A673 (cell line): ENCODE measurements at regions not wholly inside any gene's neighbourhood (a gene's known extent, or its start where the extent isn't known, plus 50 kb on each side); places are given as distances from the start of the nearest gene placed in this dataset.

Source experiments
- BruUV-seq: library from RNA; stranded (reverse); fragments of 400-500 nt; replicated peaks from 2 replicates; lab custom pipeline; 2021; lab: Mats Ljungman, UMichigan
- CTCF ChIA-PET: fragments of 300-600 bp; sonication (Branson Sonifier 250); formaldehyde crosslinking; loops from one replicate; lab custom pipeline; 2022; ENCODE audit warnings: antibody characterized with exemption; lab: Charles Lee
- POLR2A ChIA-PET: fragments of 300-600 bp; sonication (Branson Sonifier 250); formaldehyde crosslinking; loops from one replicate; lab custom pipeline; 2022; ENCODE audit warnings: antibody characterized with exemption; ENCODE audit not compliant: low non-redundant PET; lab: Charles Lee
- DNase-seq: peaks from one replicate; pipeline ENCODE4 v3.0.0-alpha.2; 2015; ENCODE audit warnings: low spot score
- H3K27ac ChIP-seq: fragments of 200-600 bp; sonication (generic); 2 replicates; pipeline ENCODE4 v1.5.1; 2016; ENCODE audit warnings: mixed run types, low read depth, mild to moderate bottlenecking, mixed read lengths, antibody characterized with exemption, low read length; ENCODE audit not compliant: poor library complexity, severe bottlenecking
- H3K27me3 ChIP-seq: fragments of 200-600 bp; sonication (generic); replicated peaks from 2 replicates; pipeline ENCODE4 v1.6.1; 2017; ENCODE audit warnings: mixed run types, low read depth, mild to moderate bottlenecking, mixed read lengths, antibody characterized with exemption, low read length; ENCODE audit not compliant: insufficient read depth, poor library complexity
- H3K36me3 ChIP-seq: fragments of 200-600 bp; sonication (generic); 2 replicates; pipeline ENCODE4 v1.6.1; 2016; ENCODE audit warnings: mixed run types, mild to moderate bottlenecking, mixed read lengths, antibody characterized with exemption, low read length; ENCODE audit not compliant: insufficient read depth, poor library complexity, severe bottlenecking
- H3K4me1 ChIP-seq: fragments of 200-600 bp; sonication (generic); 2 replicates; pipeline ENCODE4 v1.6.1; 2017; ENCODE audit warnings: mixed run types, mild to moderate bottlenecking, mixed read lengths, antibody characterized with exemption, low read length; ENCODE audit not compliant: insufficient read depth, poor library complexity, severe bottlenecking
- H3K4me3 ChIP-seq: fragments of 200-600 bp; sonication (generic); 2 replicates; pipeline ENCODE4 v1.5.1; 2016; ENCODE audit warnings: low read depth, mixed run types, mild to moderate bottlenecking, mixed read lengths, low read length; ENCODE audit not compliant: poor library complexity, severe bottlenecking
- H3K9me3 ChIP-seq: fragments of 200-600 bp; sonication (generic); 2 replicates; pipeline ENCODE4 v1.6.1; 2016; ENCODE audit warnings: mixed run types, low read depth, mild to moderate bottlenecking, mixed read lengths, antibody characterized with exemption, low read length; ENCODE audit not compliant: poor library complexity, severe bottlenecking
- EZH2 ChIP-seq: fragments of 200-600 bp; sonication (generic); IDR thresholded peaks from 2 replicates; pipeline ENCODE4 v1.6.1; 2017; ENCODE audit warnings: borderline replicate concordance, low read depth, mild to moderate bottlenecking, mixed read lengths, antibody characterized with exemption, low read length; ENCODE audit not compliant: poor library complexity, severe bottlenecking
- intact Hi-C: fragments of 100-400 bp; cut with micrococcal nuclease; formaldehyde crosslinking; loops from one replicate; pipeline ENCODE4 v1.10.0; 2022; ENCODE audit not compliant: unreplicated experiment
- TF ChIP-seq, protein P1 (sequence below): fragments of 300-800, 200-600 bp; sonication (generic); conservative IDR thresholded peaks from 2 replicates; pipeline ENCODE4 v1.5.1; 2017; ENCODE audit warnings: low read depth, mild to moderate bottlenecking, antibody characterized with exemption, low read length, moderate library complexity, mixed read lengths

- H3K9me3 ChIP-seq: no peaks in the 10 kb centered on the region
- ChIA-PET CTCF (no interaction called here), POLR2A (no interaction called here)
- H3K27ac ChIP-seq: no peak overlapping the region
- intact Hi-C loops: no loop called here
- TF ChIP-seq EZH2: no peak
- TF ChIP-seq, protein P1, sequence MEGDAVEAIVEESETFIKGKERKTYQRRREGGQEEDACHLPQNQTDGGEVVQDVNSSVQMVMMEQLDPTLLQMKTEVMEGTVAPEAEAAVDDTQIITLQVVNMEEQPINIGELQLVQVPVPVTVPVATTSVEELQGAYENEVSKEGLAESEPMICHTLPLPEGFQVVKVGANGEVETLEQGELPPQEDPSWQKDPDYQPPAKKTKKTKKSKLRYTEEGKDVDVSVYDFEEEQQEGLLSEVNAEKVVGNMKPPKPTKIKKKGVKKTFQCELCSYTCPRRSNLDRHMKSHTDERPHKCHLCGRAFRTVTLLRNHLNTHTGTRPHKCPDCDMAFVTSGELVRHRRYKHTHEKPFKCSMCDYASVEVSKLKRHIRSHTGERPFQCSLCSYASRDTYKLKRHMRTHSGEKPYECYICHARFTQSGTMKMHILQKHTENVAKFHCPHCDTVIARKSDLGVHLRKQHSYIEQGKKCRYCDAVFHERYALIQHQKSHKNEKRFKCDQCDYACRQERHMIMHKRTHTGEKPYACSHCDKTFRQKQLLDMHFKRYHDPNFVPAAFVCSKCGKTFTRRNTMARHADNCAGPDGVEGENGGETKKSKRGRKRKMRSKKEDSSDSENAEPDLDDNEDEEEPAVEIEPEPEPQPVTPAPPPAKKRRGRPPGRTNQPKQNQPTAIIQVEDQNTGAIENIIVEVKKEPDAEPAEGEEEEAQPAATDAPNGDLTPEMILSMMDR: no peak
- no peaks in the 10 kb centered on the region for H3K36me3 ChIP-seq
- BruUV-seq: no TSS peak
- no peak for DNase-seq
- H3K4me3 ChIP-seq: no peak overlapping the region
- peaks cover 4% of the 10 kb centered on the region for H3K27me3 ChIP-seq
- H3K4me1 ChIP-seq: no peaks in the 10 kb centered on the region
Measured at GRCh38 chr18:24930971-24931370, 421.0 kb downstream of the ZNF521 start.

DNA sequence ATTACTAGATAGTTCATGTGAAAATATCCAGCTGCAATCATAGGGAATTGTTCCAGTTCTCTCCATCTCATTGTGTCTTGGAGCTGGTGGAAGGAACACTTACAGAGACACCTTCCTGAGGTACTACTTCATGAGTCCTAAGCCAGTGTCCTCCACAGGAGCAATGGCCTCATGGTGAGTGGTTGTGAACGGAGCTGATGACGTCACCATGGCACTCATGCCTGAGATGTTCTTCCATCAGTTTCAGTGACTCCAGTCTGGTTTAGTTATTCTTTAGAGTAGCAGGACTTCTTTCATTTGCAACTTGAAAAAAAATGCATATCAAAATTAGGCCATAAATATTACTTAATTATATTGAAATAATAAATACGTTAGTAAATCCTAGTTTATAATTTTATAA lies 418.6 kb downstream of the ZNF521 start:
- Histone ChIP-seq H3K27me3 (no peaks in the 10 kb centered on the region), H3K9me3 (no peaks in the 10 kb centered on the region), H3K4me1 (no peaks in the 10 kb centered on the region), H3K36me3 (no peaks in the 10 kb centered on the region), H3K27ac (no peak overlapping the region), H3K4me3 (no peak overlapping the region)
- ChIA-PET CTCF (no interaction called here), POLR2A (no interaction called here)
- TF ChIP-seq EZH2: no peak
- TF ChIP-seq, protein P1: no peak
- intact Hi-C loops: no loop called here
- DNase-seq: no peak
- no TSS peak for BruUV-seq

DNA sequence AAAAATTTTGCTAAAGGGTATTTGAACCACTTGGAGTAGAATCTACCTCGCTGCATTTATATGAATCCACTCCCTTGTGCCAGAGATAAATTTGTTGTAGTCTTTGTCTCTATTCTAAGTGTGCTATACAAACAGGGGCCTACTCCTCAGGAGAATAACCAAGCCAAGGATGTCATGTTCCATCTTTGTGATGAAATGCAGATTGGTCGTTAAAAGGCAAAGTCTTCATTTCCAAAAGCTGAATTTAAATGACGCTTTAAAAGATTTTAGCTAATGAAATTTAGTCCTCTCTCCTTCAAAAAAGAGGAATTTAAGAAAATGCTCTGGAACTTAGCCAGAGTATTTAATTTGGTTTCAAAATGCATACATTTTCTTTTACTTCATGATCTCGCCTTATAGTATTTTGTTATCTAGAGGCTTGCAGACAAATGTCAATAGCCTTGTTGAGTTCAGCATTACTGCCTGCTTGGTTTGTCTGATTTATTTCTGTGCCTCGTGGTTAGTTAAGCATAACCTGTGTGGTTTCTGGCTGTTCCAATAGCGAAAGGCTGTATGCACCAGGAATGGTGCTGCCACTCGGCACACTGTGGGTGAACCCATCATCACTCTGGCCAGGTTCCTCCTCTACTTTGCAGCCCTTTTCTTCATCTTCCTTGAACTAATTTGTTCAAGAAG lies 417.6 kb downstream of the ZNF521 start:
- CTCF ChIA-PET: no interaction called here
- no peak for TF ChIP-seq EZH2
- TF ChIP-seq, protein P1: no peak
- no TSS peak for BruUV-seq
- H3K27ac ChIP-seq: no peak overlapping the region
- no peaks in the 10 kb centered on the region for H3K4me1 ChIP-seq
- POLR2A ChIA-PET: no interaction called here
- no peaks in the 10 kb centered on the region for H3K27me3 ChIP-seq
- no peak for DNase-seq
- intact Hi-C loops: no loop called here
- no peaks in the 10 kb centered on the region for H3K9me3 ChIP-seq
- no peak overlapping the region for H3K4me3 ChIP-seq
- no peaks in the 10 kb centered on the region for H3K36me3 ChIP-seq
